Thyroid gland (tissue), 4 donors: ENCODE measurements at regions not wholly inside any gene's neighbourhood (a gene's known extent, or its start where the extent isn't known, plus 50 kb on each side); places are given as distances from the start of the nearest gene placed in this dataset.

Experiments
- POLR2A ChIP-seq, 2 donors: fragments of 450-650 bp; IDR thresholded peaks; one replicate each; pipeline ENCODE4 v1.6.1; 2017; ENCODE audit warnings: antibody characterized with exemption in 2 of 2, mild to moderate bottlenecking in 2 of 2, moderate library complexity in 1 of 2
- TF ChIP-seq, protein P1 (sequence below), 6 experiments: fragments of 200-600 bp in 3 of 6; fragments of 450-650 bp in 3 of 6; sonication (generic) in 3 of 6; IDR thresholded peaks; one replicate each; pipeline ENCODE4 v1.5.1; 2016 to 2019; ENCODE audit warnings: antibody characterized with exemption in 6 of 6, mild to moderate bottlenecking in 2 of 6, inconsistent platforms in 1 of 6, moderate library complexity in 1 of 6

DNA sequence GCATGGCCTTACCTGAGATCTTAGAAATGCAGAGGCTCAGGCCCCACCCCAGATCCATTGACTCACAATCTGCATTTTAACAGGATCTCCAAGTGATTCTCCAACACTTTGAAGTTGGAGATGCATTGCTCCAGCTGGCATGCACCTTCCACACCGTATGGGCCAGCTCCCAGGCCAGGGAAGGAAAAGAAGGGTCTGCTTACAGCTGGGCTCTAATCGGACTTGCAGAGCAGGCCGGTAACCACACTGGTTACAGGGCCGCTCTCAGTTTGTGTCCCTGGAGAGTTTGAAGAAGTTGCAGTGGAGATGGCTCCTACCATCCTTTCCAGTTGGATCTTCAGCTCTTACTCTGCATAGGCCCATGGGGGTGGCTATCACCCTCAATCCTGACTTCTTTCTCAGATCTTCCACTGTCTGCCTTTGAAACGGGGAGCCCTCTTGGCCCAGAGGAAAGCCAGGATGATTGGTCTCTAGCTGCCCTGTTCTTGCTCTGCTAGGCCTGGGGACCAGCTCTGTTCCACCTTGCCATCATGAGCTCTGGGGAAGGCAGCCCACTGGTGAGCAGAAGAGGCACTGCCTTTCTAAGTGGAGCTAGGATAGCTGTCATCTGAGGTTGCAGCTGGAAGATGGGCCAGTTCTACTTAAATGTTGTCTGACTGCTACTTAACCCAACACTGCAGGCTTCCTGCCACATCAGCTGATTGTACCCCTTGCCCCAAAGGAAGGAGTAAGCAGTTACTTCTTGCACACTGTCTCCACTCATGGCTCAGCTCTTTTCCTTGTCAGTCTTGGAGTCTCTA is 105.6 kb upstream of the NAV2 start:
- TF ChIP-seq, protein P1, sequence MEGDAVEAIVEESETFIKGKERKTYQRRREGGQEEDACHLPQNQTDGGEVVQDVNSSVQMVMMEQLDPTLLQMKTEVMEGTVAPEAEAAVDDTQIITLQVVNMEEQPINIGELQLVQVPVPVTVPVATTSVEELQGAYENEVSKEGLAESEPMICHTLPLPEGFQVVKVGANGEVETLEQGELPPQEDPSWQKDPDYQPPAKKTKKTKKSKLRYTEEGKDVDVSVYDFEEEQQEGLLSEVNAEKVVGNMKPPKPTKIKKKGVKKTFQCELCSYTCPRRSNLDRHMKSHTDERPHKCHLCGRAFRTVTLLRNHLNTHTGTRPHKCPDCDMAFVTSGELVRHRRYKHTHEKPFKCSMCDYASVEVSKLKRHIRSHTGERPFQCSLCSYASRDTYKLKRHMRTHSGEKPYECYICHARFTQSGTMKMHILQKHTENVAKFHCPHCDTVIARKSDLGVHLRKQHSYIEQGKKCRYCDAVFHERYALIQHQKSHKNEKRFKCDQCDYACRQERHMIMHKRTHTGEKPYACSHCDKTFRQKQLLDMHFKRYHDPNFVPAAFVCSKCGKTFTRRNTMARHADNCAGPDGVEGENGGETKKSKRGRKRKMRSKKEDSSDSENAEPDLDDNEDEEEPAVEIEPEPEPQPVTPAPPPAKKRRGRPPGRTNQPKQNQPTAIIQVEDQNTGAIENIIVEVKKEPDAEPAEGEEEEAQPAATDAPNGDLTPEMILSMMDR (IDR thresholded peaks at IDR 0.05): no peak
- TF ChIP-seq POLR2A (IDR thresholded peaks at IDR 0.05): no peak
